IMR-90 (cell line): ENCODE measurements at regions not wholly inside any gene's neighbourhood (a gene's known extent, or its start where the extent isn't known, plus 50 kb on each side); places are given as distances from the start of the nearest gene placed in this dataset.

ENCODE experiments used
- ATAC-seq: fragments of 200-7000 bp; cut with Tn5 transposase; 2 replicates; pipeline ENCODE4 v1.9.1; 2020; ENCODE audit warnings: low read depth, mild to moderate bottlenecking, moderate library complexity
- BruUV-seq: library from RNA; stranded (reverse); fragments of 400-500 nt; replicated peaks from 2 replicates; lab custom pipeline; 2021; lab: Mats Ljungman, UMichigan
- CTCF ChIA-PET: fragments of 300-600 bp; formaldehyde crosslinking; extraction: SDS; loops from one replicate; lab custom pipeline; 2021; ENCODE audit warnings: antibody characterized with exemption; lab: Yijun Ruan, JAX
- POLR2A ChIA-PET: fragments of 300-600 bp; sonication (Branson Sonifier 250); formaldehyde crosslinking; loops from one replicate; lab custom pipeline; 2022; ENCODE audit warnings: antibody characterized with exemption; ENCODE audit not compliant: unreplicated experiment; lab: Charles Lee
- DNase-seq: peaks from one replicate; pipeline ENCODE4 v3.0.0; 2013
- H2AFZ ChIP-seq: replicated peaks from 2 replicates; pipeline ENCODE3; 2013; ENCODE audit warnings: low read length, mild to moderate bottlenecking; ENCODE audit not compliant: poor library complexity
- H2AK5ac ChIP-seq: 2 replicates; pipeline ENCODE4 v1.6.1; 2013; ENCODE audit warnings: low read depth, low read length, inconsistent platforms
- H2AK9ac ChIP-seq: replicated peaks from 2 replicates; pipeline ENCODE3; 2013; ENCODE audit warnings: mild to moderate bottlenecking, low read depth, low read length, moderate library complexity; ENCODE audit not compliant: poor library complexity
- H2BK120ac ChIP-seq: 2 replicates; pipeline ENCODE4 v1.6.1; 2013; ENCODE audit warnings: low read depth, low read length, inconsistent platforms
- H2BK15ac ChIP-seq: 3 replicates; pipeline ENCODE4 v1.6.1; 2013; ENCODE audit warnings: low read depth, low read length, inconsistent platforms
- H2BK20ac ChIP-seq: 2 replicates; pipeline ENCODE4 v1.6.1; 2013; ENCODE audit warnings: low read depth, mild to moderate bottlenecking, inconsistent platforms, low read length, moderate library complexity
- H2BK5ac ChIP-seq: 2 replicates; pipeline ENCODE4 v1.6.1; 2013; ENCODE audit warnings: mild to moderate bottlenecking, low read depth, low read length, inconsistent platforms; ENCODE audit not compliant: poor library complexity, severe bottlenecking
- H3K14ac ChIP-seq: replicated peaks from 2 replicates; pipeline ENCODE4 v1.6.1; 2013; ENCODE audit warnings: low read depth, low read length, inconsistent platforms
- H3K18ac ChIP-seq: 2 replicates; pipeline ENCODE4 v1.6.1; 2013; ENCODE audit warnings: low read depth, low read length, control low read depth
- H3K23ac ChIP-seq: 2 replicates; pipeline ENCODE4 v1.6.1; 2013; ENCODE audit warnings: low read depth, low read length, inconsistent platforms
- H3K27ac ChIP-seq: 2 replicates; pipeline ENCODE4 v1.5.1; 2013; ENCODE audit warnings: mild to moderate bottlenecking, control low read depth, low read length; ENCODE audit not compliant: insufficient read depth
- H3K27me3 ChIP-seq: 2 replicates; pipeline ENCODE4 v1.6.1; 2013; ENCODE audit warnings: low read length; ENCODE audit not compliant: control insufficient read depth, insufficient read depth
- H3K36me3 ChIP-seq: 2 replicates; pipeline ENCODE4 v1.6.1; 2013; ENCODE audit warnings: low read length, mixed read lengths; ENCODE audit not compliant: control insufficient read depth, insufficient read depth
- H3K4ac ChIP-seq: 2 replicates; pipeline ENCODE4 v1.6.1; 2013; ENCODE audit warnings: low read depth, low read length, inconsistent platforms
- H3K4me1 ChIP-seq: 2 replicates; pipeline ENCODE4 v1.6.1; 2013; ENCODE audit warnings: low read length, mixed read lengths; ENCODE audit not compliant: control insufficient read depth, insufficient read depth
- H3K4me2 ChIP-seq: 2 replicates; pipeline ENCODE4 v1.6.1; 2013; ENCODE audit warnings: low read depth, mild to moderate bottlenecking, control low read depth, low read length, moderate library complexity
- H3K4me3 ChIP-seq: 2 replicates; pipeline ENCODE4 v1.5.1; 2013; ENCODE audit warnings: low read depth, mild to moderate bottlenecking, control low read depth, low read length, moderate library complexity; ENCODE audit not compliant: insufficient read depth
- H3K56ac ChIP-seq: 2 replicates; pipeline ENCODE4 v1.6.1; 2013; ENCODE audit warnings: low read length, inconsistent platforms; ENCODE audit not compliant: insufficient read depth; ENCODE audit errors: extremely low read depth
- H3K79me1 ChIP-seq, 2 experiments: 2 replicates each; pipeline ENCODE4 v1.6.1; 2013; ENCODE audit warnings: low read length in 2 of 2, inconsistent platforms in 1 of 2, low read depth in 1 of 2
- H3K9ac ChIP-seq: 2 replicates; pipeline ENCODE4 v1.6.1; 2013; ENCODE audit warnings: low read depth, low read length, control low read depth
- H3K9me1 ChIP-seq: 2 replicates; pipeline ENCODE4 v1.6.1; 2013; ENCODE audit warnings: low read length, inconsistent platforms; ENCODE audit not compliant: insufficient read depth
- H3K9me3 ChIP-seq: 2 replicates; pipeline ENCODE4 v1.6.1; 2013; ENCODE audit warnings: low read length; ENCODE audit not compliant: control insufficient read depth, insufficient read depth
- H4K20me1 ChIP-seq: 2 replicates; pipeline ENCODE4 v1.6.1; 2013; ENCODE audit warnings: low read length, inconsistent platforms; ENCODE audit not compliant: insufficient read depth
- H4K5ac ChIP-seq: 2 replicates; pipeline ENCODE4 v1.6.1; 2013; ENCODE audit warnings: mild to moderate bottlenecking, low read depth, low read length, control low read depth
- H4K8ac ChIP-seq, 2 experiments: 2 replicates each; pipeline ENCODE4 v1.6.1; 2013; ENCODE audit warnings: low read depth in 2 of 2, low read length in 2 of 2, control low read depth in 1 of 2, inconsistent platforms in 1 of 2
- H4K91ac ChIP-seq: 2 replicates; pipeline ENCODE4 v1.6.1; 2013; ENCODE audit warnings: low read depth, low read length, inconsistent platforms; ENCODE audit not compliant: insufficient read depth
- MAFK ChIP-seq: IDR thresholded peaks from 2 replicates; pipeline ENCODE4 v1.6.1; 2012; ENCODE audit warnings: low read depth, low read length, improper control_type of control experiment
- RCOR1 ChIP-seq: IDR thresholded peaks from 2 replicates; pipeline ENCODE4 v1.6.1; 2012; ENCODE audit warnings: mild to moderate bottlenecking, low read length, improper control_type of control experiment; ENCODE audit not compliant: insufficient replicate concordance
- dilution Hi-C: fragments of 300-500 bp; cut with HindIII; formaldehyde crosslinking; loops from one replicate; pipeline ENCODE4 v1.14.3; 2018; ENCODE audit warnings: low sequenced_read_pairs; ENCODE audit not compliant: unreplicated experiment
- in situ Hi-C: fragments of 300-500 bp; cut with MboI; formaldehyde crosslinking; loops from 3 replicates; pipeline ENCODE4 v1.14.3; 2019; ENCODE audit warnings: low sequenced_read_pairs, inconsistent platforms, mixed read lengths
- intact Hi-C: fragments of 100-400 bp; cut with micrococcal nuclease; formaldehyde crosslinking; loops from 2 replicates; pipeline ENCODE4 v1.10.0; 2022

DNA sequence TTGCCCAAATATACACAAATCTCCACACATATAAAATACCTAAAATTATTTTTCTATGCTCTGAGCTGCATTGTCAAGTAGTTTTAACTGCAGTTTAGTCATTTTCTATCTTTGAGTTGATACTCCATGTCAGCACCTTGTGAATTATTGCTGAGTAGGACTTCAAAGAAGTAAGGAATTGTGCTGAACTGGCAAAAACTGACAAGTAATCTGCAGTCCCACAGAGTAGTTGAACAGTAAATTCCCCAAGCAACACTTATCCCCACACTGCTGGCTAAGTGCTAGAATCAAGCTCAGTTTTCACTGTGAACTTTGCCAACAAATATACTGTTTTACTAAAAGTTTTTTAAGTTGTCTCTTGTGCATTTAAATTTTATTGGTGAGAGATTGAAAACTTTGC, 141.8 kb upstream of the ST6GAL2 start:
- no peak overlapping the region for H3K4me3 ChIP-seq
- H2BK20ac ChIP-seq: no peak overlapping the region
- no peak overlapping the region for H4K8ac ChIP-seq
- ATAC-seq (no peak), DNase-seq (no peak)
- H3K36me3 ChIP-seq: no peaks in the 10 kb centered on the region
- H3K27ac ChIP-seq: no peak overlapping the region
- dilution Hi-C loops (no loop called here), intact Hi-C loops (no loop called here), in situ Hi-C loops (no loop called here)
- H3K14ac ChIP-seq: no peak overlapping the region
- no peaks in the 10 kb centered on the region for H3K79me1 ChIP-seq
- ChIA-PET POLR2A (no interaction called here), CTCF (no interaction called here)
- H3K56ac ChIP-seq: no peak overlapping the region
- no peaks in the 10 kb centered on the region for H3K9me1 ChIP-seq
- BruUV-seq: no TSS peak
- peak; percentile 86 for TF ChIP-seq MAFK
- TF ChIP-seq RCOR1: no peak
- H2BK15ac ChIP-seq: no peak overlapping the region
- H3K9me3 ChIP-seq: peaks cover 5% of the 10 kb centered on the region
- H2BK120ac ChIP-seq: no peak overlapping the region
- no peak overlapping the region for H3K23ac ChIP-seq
- H3K4me2 ChIP-seq: no peak overlapping the region
- no peak overlapping the region for H2AK5ac ChIP-seq
- no peaks in the 10 kb centered on the region for H4K20me1 ChIP-seq
- no peak overlapping the region for H2AK9ac ChIP-seq
- H3K4me1 ChIP-seq: no peaks in the 10 kb centered on the region
- no peak overlapping the region for H3K18ac ChIP-seq
- no peak overlapping the region for H3K4ac ChIP-seq
- no peak overlapping the region for H2AFZ ChIP-seq
- H3K9ac ChIP-seq: no peak overlapping the region
- H4K91ac ChIP-seq: no peak overlapping the region
- no peak overlapping the region for H4K5ac ChIP-seq
- no peaks in the 10 kb centered on the region for H3K27me3 ChIP-seq
- H2BK5ac ChIP-seq: no peak overlapping the region
